OCI-LY1 (cell line): ENCODE measurements at regions not wholly inside any gene's neighbourhood (a gene's known extent, or its start where the extent isn't known, plus 50 kb on each side); places are given as distances from the start of the nearest gene placed in this dataset.

Experiments
- CTCF ChIP-seq: fragments of 200-600 bp; sonication (generic), shearing (Covaris generic); IDR thresholded peaks from 2 replicates; pipeline ENCODE4 v1.5.1; 2017; ENCODE audit warnings: mild to moderate bottlenecking, antibody characterized with exemption, low read length, moderate library complexity, mixed read lengths
- EZH2 ChIP-seq: fragments of 200-600 bp; sonication (generic), shearing (Covaris generic); IDR thresholded peaks from 2 replicates; pipeline ENCODE4 v1.8.0; 2017; ENCODE audit warnings: borderline replicate concordance, mixed run types, mild to moderate bottlenecking, antibody characterized with exemption, low read length, moderate library complexity, mixed read lengths

DNA sequence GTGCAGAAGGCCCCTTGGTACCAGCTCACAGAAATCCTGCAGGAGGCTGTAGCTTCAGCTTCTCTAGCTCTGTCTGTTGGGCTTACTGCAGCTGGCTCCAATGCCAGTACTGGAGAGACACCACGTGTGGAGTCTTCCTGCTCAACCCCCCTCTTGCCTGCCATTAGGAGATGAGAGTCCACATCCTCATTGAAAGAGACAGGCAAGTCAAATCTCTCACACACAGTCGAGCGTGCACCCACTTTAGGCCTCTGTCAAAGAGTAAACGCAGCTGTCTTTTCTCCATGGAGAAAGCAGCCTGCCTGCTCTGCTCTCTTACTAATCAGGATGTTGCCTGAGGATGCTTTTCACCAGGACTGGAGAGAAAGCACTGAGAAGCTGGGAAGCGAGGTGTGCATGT, 523.0 kb upstream of the NBEA start:
- TF ChIP-seq CTCF (no peak), EZH2 (no peak)
